H1 (cell line): ENCODE measurements at regions not wholly inside any gene's neighbourhood (a gene's known extent, or its start where the extent isn't known, plus 50 kb on each side); places are given as distances from the start of the nearest gene placed in this dataset.

Source experiments
- CTCF ChIA-PET: fragments of 300-600 bp; sonication (Branson Sonifier 250); formaldehyde crosslinking; loops from one replicate; lab custom pipeline; 2021; ENCODE audit not compliant: partially characterized antibody; lab: Charles Lee
- POLR2A ChIA-PET: fragments of 300-600 bp; sonication (Branson Sonifier 250); formaldehyde crosslinking; loops from one replicate; lab custom pipeline; 2021; ENCODE audit warnings: inconsistent platforms; ENCODE audit not compliant: partially characterized antibody; lab: Charles Lee
- DNase-seq, 2 experiments: peaks; one replicate each; pipeline versions ENCODE4 v3.0.0 to v3.0.0-alpha.2; 2010 to 2022; ENCODE audit warnings: low spot score in 2 of 2, low read depth in 1 of 2, mixed read lengths in 1 of 2
- FAIRE-seq: peaks from 2 replicates; lab custom pipeline; 2011; peaks lifted over from hg19 to GRCh38; lab: Jason Lieb, UNC
- H2AFZ ChIP-seq: 2 replicates; pipeline ENCODE4 v1.8.1; 2012; ENCODE audit warnings: low read length, inconsistent platforms
- H2AK5ac ChIP-seq: 2 replicates; pipeline ENCODE4 v1.6.1; 2013; ENCODE audit warnings: low read depth, low read length
- H2BK120ac ChIP-seq: replicated peaks from 2 replicates; pipeline ENCODE3; 2013; ENCODE audit warnings: low read depth, low read length, inconsistent platforms
- H2BK12ac ChIP-seq: 2 replicates; pipeline ENCODE4 v1.6.1; 2013; ENCODE audit warnings: low read depth, low read length
- H2BK15ac ChIP-seq: 2 replicates; pipeline ENCODE4 v1.6.1; 2013; ENCODE audit warnings: low read length
- H2BK20ac ChIP-seq: 2 replicates; pipeline ENCODE4 v1.6.1; 2013; ENCODE audit warnings: low read length
- H2BK5ac ChIP-seq: 2 replicates; pipeline ENCODE4 v1.6.1; 2013; ENCODE audit warnings: low read depth, low read length
- H3K14ac ChIP-seq: 2 replicates; pipeline ENCODE4 v1.6.1; 2013; ENCODE audit warnings: inconsistent platforms; ENCODE audit not compliant: insufficient read length
- H3K18ac ChIP-seq: 2 replicates; pipeline ENCODE4 v1.6.1; 2013; ENCODE audit warnings: low read length; ENCODE audit errors: extremely low read depth
- H3K23ac ChIP-seq: 2 replicates; pipeline ENCODE4 v1.6.1; 2013; ENCODE audit warnings: inconsistent platforms; ENCODE audit not compliant: insufficient read length
- H3K23me2 ChIP-seq: 2 replicates; pipeline ENCODE4 v1.6.1; 2013; ENCODE audit warnings: low read depth, low read length
- H3K27ac ChIP-seq: 2 replicates; pipeline ENCODE4 v1.6.1; 2011; ENCODE audit warnings: low read depth, low read length, inconsistent platforms
- H3K27me3 ChIP-seq, 4 experiments: replicated peaks in 1 of 4; 1 replicate in 1 of 4; 2 replicates in 3 of 4; pipeline versions ENCODE4 v1.6.1 to v1.8.1; 2011 to 2013; ENCODE audit warnings: low read length in 3 of 4, mild to moderate bottlenecking in 3 of 4, inconsistent platforms in 2 of 4, mixed read lengths in 2 of 4, moderate library complexity in 1 of 4; ENCODE audit not compliant: control insufficient read depth in 3 of 4, insufficient read depth in 3 of 4; ENCODE audit errors: extremely low read depth in 1 of 4
- H3K36me3 ChIP-seq, 4 experiments: 2 replicates each; pipeline versions ENCODE4 v1.6.1 to v1.8.1; 2011 to 2013; ENCODE audit warnings: mild to moderate bottlenecking in 4 of 4, low read length in 3 of 4, moderate library complexity in 2 of 4, control low read depth in 1 of 4, inconsistent platforms in 1 of 4; ENCODE audit not compliant: insufficient read depth in 4 of 4, control insufficient read depth in 2 of 4
- H3K4ac ChIP-seq: replicated peaks from 2 replicates; pipeline ENCODE3; 2013; ENCODE audit warnings: low read length, low read depth, mixed read lengths, inconsistent platforms; ENCODE audit not compliant: insufficient read length
- H3K4me1 ChIP-seq, 4 experiments: replicated peaks in 1 of 4; 1 replicate in 1 of 4; 2 replicates in 3 of 4; pipeline versions ENCODE4 v1.6.1 to v1.8.1; 2011 to 2013; ENCODE audit warnings: low read length in 3 of 4, inconsistent platforms in 2 of 4, mixed read lengths in 1 of 4; ENCODE audit not compliant: insufficient read depth in 4 of 4, control insufficient read depth in 3 of 4
- H3K4me2 ChIP-seq, 2 experiments: 2 replicates each; pipeline versions ENCODE4 v1.6.1 to v1.8.1; 2011 to 2013; ENCODE audit warnings: low read depth in 2 of 2, low read length in 2 of 2, control low read depth in 1 of 2, inconsistent platforms in 1 of 2, mild to moderate bottlenecking in 1 of 2; ENCODE audit not compliant: insufficient read depth in 1 of 2
- H3K4me3 ChIP-seq, 4 experiments: fragments of 200-600, 300-600 bp in 1 of 4; sonication (generic), shearing (Covaris generic), sonication (Bioruptor Twin) in 1 of 4; 2 replicates each; pipeline versions ENCODE4 v1.5.1 to v1.8.1; 2011 to 2016; ENCODE audit warnings: low read length in 4 of 4, low read depth in 3 of 4, control low read depth in 2 of 4, inconsistent platforms in 2 of 4, mild to moderate bottlenecking in 2 of 4, mixed read lengths in 1 of 4, moderate library complexity in 1 of 4; ENCODE audit not compliant: insufficient read depth in 2 of 4; ENCODE audit errors: extremely low read depth in 1 of 4
- H3K56ac ChIP-seq: replicated peaks from 2 replicates; pipeline ENCODE3; 2013; ENCODE audit warnings: low read depth, mild to moderate bottlenecking, mixed read lengths, low read length, inconsistent platforms; ENCODE audit not compliant: insufficient read length
- H3K79me1 ChIP-seq: 2 replicates; pipeline ENCODE4 v1.6.1; 2013; ENCODE audit warnings: low read depth, low read length, control low read depth
- H3K79me2 ChIP-seq, 2 experiments: 2 replicates each; pipeline versions ENCODE4 v1.6.1 to v1.8.1; 2012 to 2013; ENCODE audit warnings: low read length in 2 of 2, mild to moderate bottlenecking in 2 of 2, inconsistent platforms in 1 of 2; ENCODE audit not compliant: insufficient read depth in 2 of 2, control insufficient read depth in 1 of 2
- H3K9ac ChIP-seq, 4 experiments: replicated peaks in 1 of 4; 1 replicate in 1 of 4; 2 replicates in 3 of 4; pipeline versions ENCODE4 v1.6.1 to v1.8.1; 2011 to 2013; ENCODE audit warnings: low read depth in 3 of 4, low read length in 3 of 4, control low read depth in 2 of 4, mild to moderate bottlenecking in 2 of 4, moderate library complexity in 2 of 4, inconsistent platforms in 1 of 4; ENCODE audit errors: extremely low read depth in 1 of 4
- H3K9me3 ChIP-seq, 2 experiments: 2 replicates each; pipeline versions ENCODE4 v1.6.1 to v1.8.1; 2012 to 2013; ENCODE audit warnings: mild to moderate bottlenecking in 2 of 2, moderate library complexity in 2 of 2, control low read depth in 1 of 2, inconsistent platforms in 1 of 2, low read depth in 1 of 2, low read length in 1 of 2, mixed read lengths in 1 of 2; ENCODE audit not compliant: insufficient read depth in 2 of 2
- H4K20me1 ChIP-seq, 2 experiments: replicated peaks in 1 of 2; 2 replicates each; pipeline versions ENCODE3 to v1.8.1; 2011 to 2013; ENCODE audit warnings: inconsistent platforms in 2 of 2, low read length in 2 of 2, mild to moderate bottlenecking in 1 of 2; ENCODE audit not compliant: insufficient read depth in 2 of 2, control insufficient read depth in 1 of 2
- H4K5ac ChIP-seq: 2 replicates; pipeline ENCODE4 v1.6.1; 2013; ENCODE audit warnings: low read length, low read depth, mixed read lengths, inconsistent platforms; ENCODE audit not compliant: insufficient read length
- H4K8ac ChIP-seq: 2 replicates; pipeline ENCODE4 v1.8.0; 2013; ENCODE audit warnings: mild to moderate bottlenecking, moderate library complexity, low read length, inconsistent platforms; ENCODE audit not compliant: insufficient read depth; ENCODE audit errors: extremely low read depth
- H4K91ac ChIP-seq: replicated peaks from 2 replicates; pipeline ENCODE3; 2013; ENCODE audit warnings: low read length, mixed read lengths, inconsistent platforms; ENCODE audit not compliant: insufficient read length
- ATF2 ChIP-seq: IDR thresholded peaks from 2 replicates; pipeline ENCODE4 v1.6.1; 2012; ENCODE audit warnings: low read length, inconsistent platforms
- ATF3 ChIP-seq: IDR thresholded peaks from 2 replicates; pipeline ENCODE4 v1.6.1; 2011; ENCODE audit warnings: low read depth, mild to moderate bottlenecking, low read length; ENCODE audit not compliant: insufficient read depth
- CHD2 ChIP-seq: IDR thresholded peaks from 2 replicates; pipeline ENCODE4 v1.6.1; 2012; ENCODE audit warnings: low read length, improper control_type of control experiment
- EZH2 ChIP-seq: fragments of 200-600 bp; sonication (generic); IDR thresholded peaks from 2 replicates; pipeline ENCODE4 v1.7.1; 2012; ENCODE audit warnings: low read depth, mild to moderate bottlenecking, moderate library complexity, low read length, inconsistent platforms; ENCODE audit not compliant: severe bottlenecking
- HDAC2 ChIP-seq, 2 experiments: fragments of 300-600 bp in 1 of 2; sonication (generic) in 1 of 2; IDR thresholded peaks; 2 replicates each; pipeline ENCODE4 v1.6.1; 2011 to 2012; ENCODE audit warnings: low read depth in 2 of 2, low read length in 2 of 2, mild to moderate bottlenecking in 2 of 2, moderate library complexity in 2 of 2, borderline replicate concordance in 1 of 2, inconsistent platforms in 1 of 2
- POLR2A ChIP-seq, 2 experiments: IDR thresholded peaks; 1 replicate in 1 of 2; 2 replicates in 1 of 2; pipeline ENCODE4 v1.6.1; 2011; ENCODE audit warnings: low read depth in 2 of 2, low read length in 2 of 2, mild to moderate bottlenecking in 2 of 2; ENCODE audit errors: control extremely low read depth in 1 of 2
- SRF ChIP-seq: IDR thresholded peaks from 2 replicates; pipeline ENCODE4 v1.6.1; 2011; ENCODE audit warnings: mild to moderate bottlenecking, low read depth, low read length, moderate library complexity
- SUZ12 ChIP-seq: fragments of 200-600 bp; sonication (generic); IDR thresholded peaks from 2 replicates; pipeline ENCODE4 v1.6.1; 2012; ENCODE audit warnings: mild to moderate bottlenecking, inconsistent platforms, low read length, moderate library complexity, mixed read lengths
- TEAD4 ChIP-seq: IDR thresholded peaks from 2 replicates; pipeline ENCODE4 v1.6.1; 2012; ENCODE audit warnings: low read depth, low read length, inconsistent platforms, mixed read lengths
- USF2 ChIP-seq: IDR thresholded peaks from 2 replicates; pipeline ENCODE4 v1.6.1; 2011; ENCODE audit warnings: low read length, improper control_type of control experiment
- WGBS, 2 experiments: shearing (Covaris generic) in 1 of 2; methylation state at CpG; one replicate each; pipeline versions ENCODE4 v1.1.6 to v1.1.7; 2013 to 2015; ENCODE audit warnings: low lambda C conversion rate in 2 of 2, mixed read lengths in 2 of 2, inconsistent platforms in 1 of 2, low coverage in 1 of 2, missing lambda C conversion rate in 1 of 2; ENCODE audit not compliant: insufficient replicate concordance in 2 of 2, insufficient coverage in 1 of 2, insufficient read length in 1 of 2; ENCODE audit errors: extremely low coverage in 1 of 2, missing lambda C conversion rate in 1 of 2; 5-methylcytosine and 5-hydroxymethylcytosine counted together

GRCh38 chr1:209059981-209060380 lies 523.5 kb upstream of the CAMK1G start:
- TF ChIP-seq SUZ12, result no peak
- no peak for TF ChIP-seq SRF
- no peak for TF ChIP-seq ATF3
- TF ChIP-seq CHD2, result no peak
- no peak for TF ChIP-seq USF2
- TF ChIP-seq POLR2A (IDR thresholded peaks at IDR 0.05; ENCODE audit: control extremely low read depth in 1 of 2, low read depth in 2 of 2, low read length in 2 of 2), result no peak
- TF ChIP-seq HDAC2 (IDR thresholded peaks at IDR 0.05; ENCODE audit: borderline replicate concordance in 1 of 2, low read depth in 2 of 2, low read length in 2 of 2), result no peak
- no peak for TF ChIP-seq EZH2
- no peak for TF ChIP-seq ATF2
- TF ChIP-seq TEAD4, result no peak
- Histone ChIP-seq H3K9me3 (no peaks in the 10 kb centered on the region), H2BK5ac (no peak overlapping the region), H2BK15ac (no peak overlapping the region), H4K8ac (no peak overlapping the region), H2BK20ac (no peak overlapping the region), H4K20me1 (no peaks in the 10 kb centered on the region), H3K14ac (no peak overlapping the region), H3K4me1 (peaks cover 0 to 4% (median 2%) of the 10 kb centered on the region in 4 experiments; a peak in 3 of 7 replicates), H4K91ac (no peak overlapping the region), H3K79me1 (no peaks in the 10 kb centered on the region), H3K4me3 (no peak overlapping the region), H3K23me2 (no peaks in the 10 kb centered on the region), H2AK5ac (no peak overlapping the region), H2AFZ (no peak overlapping the region), H4K5ac (no peak overlapping the region), H3K36me3 (no peaks in the 10 kb centered on the region), H3K9ac (no peak overlapping the region), H3K4ac (no peak overlapping the region), H3K4me2 (no peak overlapping the region), H3K56ac (no peak overlapping the region), H2BK12ac (no peak overlapping the region), H3K79me2 (no peaks in the 10 kb centered on the region), H3K27ac (no peak overlapping the region), H3K23ac (no peak overlapping the region), H3K18ac (no peak overlapping the region), H3K27me3 (no peaks in the 10 kb centered on the region), H2BK120ac (no peak overlapping the region)
- no peak for FAIRE-seq
- no peak for DNase-seq
- POLR2A ChIA-PET, result no interaction called here
- WGBS, 2 experiments, result 78% methylated on average over 7 of the region's 7 CpGs; no CpG with 5 or more reads in 1 of the 2 experiments
- CTCF ChIA-PET, result interaction anchor here (0.6 to 3.3 kb wide), 4 partner anchors 11 to 323 kb away, joined by 3 to 13 read pairs (median 8); no protein-coding TSS in a partner anchor
